Stimulated activated CD4-positive, alpha-beta T cell treated with anti-CD3 and anti-CD28 coated beads, Interleukin-1b, Interleukin-23, amount 100 ng/mL, for 4 hours (primary cell): ENCODE measurements at regions not wholly inside any gene's neighbourhood (a gene's known extent, or its start where the extent isn't known, plus 50 kb on each side); places are given as distances from the start of the nearest gene placed in this dataset.

Experiments
- DNase-seq, 2 donors: peaks; one replicate each; pipeline ENCODE4 v3.0.0-alpha.2; 2020; ENCODE audit warnings: low read depth in 2 of 2

- no peak for DNase-seq
These were observed 130.3 kb upstream of the NUDT7 start for GRCh38 chr16:77592021-77592420.

GRCh38 chr16:77594057-77594456 lies 128.3 kb upstream of the NUDT7 start:
- no peak for DNase-seq

DNA sequence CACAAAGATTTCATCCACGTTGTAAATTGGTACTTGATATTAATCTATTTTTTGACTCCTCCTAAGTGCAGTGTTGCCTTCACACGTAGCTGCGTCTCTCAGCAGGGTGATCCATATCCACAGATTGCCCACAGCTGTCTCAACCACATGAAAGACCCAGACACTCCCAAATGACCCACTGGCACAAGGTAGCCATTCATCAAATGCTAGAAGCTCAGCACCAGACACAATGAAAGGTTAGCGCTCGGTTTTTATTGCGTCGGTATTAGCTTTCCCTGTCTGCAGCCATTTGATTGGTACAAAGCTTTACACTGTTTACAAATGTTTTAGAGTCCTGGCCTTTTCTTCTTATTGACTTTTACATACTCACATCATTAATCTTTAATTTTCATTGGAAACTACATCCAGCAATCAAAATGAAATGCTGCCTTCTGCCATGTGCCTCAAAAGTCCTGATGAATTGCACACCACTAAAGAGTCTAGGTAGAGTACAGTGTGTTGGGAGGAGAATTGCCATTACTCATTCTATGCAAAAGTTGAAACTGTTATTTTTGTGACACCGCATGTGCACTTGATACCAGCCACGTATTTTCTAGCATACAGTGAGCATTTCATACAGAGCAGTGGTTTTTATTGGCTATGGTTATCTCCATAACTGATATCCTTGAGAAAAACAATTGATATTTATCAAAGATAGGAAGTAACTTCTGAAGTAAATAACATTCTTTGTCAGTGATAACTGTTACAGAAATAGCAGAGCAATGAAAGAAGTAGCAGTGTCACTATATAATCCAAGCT lies 127.3 kb upstream of the NUDT7 start:
- no peak for DNase-seq

DNA sequence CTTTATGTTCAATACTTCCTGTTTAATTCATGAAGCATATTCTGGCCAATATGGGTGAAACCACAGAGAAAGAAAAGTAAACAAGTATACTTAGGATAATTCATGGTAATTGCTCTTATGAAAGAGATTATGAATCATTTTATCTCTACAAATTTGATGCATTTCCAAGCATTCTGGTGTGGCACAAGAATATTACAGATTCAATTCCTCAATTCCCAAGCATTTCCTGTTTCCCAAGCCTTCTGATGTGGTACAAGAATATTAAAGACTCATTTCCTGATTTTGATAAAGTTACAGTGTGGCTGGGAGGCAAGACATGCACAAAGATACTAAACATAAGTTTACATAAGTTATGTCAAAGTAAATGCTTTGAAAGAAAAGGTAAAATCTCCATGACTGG lies 126.1 kb upstream of the NUDT7 start:
- no peak for DNase-seq

DNA sequence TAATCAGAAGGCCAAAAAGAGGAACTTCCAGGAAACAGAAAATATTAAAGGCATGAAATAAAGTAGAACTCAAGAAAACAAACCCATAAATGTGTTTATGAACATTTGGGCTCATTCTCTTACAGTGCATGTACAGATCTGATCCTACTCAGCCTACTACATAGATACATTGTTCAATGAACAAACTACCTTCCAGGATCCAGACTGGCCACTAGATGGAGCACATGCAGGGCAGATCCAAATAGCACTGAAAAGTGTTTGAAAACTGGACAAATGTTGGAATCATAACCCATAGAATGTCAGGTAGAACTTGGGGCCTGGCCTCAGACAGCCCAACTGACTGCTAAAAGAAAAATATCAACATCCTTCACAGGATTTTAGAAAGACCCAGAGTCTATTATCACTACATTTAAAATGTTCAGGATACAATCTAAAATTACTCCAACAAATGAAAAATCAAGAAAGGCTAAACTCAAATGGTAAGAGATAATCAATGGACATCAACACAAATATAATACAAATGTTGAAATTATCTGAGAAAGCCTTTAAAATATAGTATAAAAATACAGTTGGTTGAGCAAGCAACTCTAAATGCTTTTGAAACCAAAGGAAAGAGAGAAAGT lies 122.4 kb upstream of the NUDT7 start:
- DNase-seq = no peak

GRCh38 chr16:77600555-77600954 lies 121.8 kb upstream of the NUDT7 start:
- DNase-seq = no peak

DNA sequence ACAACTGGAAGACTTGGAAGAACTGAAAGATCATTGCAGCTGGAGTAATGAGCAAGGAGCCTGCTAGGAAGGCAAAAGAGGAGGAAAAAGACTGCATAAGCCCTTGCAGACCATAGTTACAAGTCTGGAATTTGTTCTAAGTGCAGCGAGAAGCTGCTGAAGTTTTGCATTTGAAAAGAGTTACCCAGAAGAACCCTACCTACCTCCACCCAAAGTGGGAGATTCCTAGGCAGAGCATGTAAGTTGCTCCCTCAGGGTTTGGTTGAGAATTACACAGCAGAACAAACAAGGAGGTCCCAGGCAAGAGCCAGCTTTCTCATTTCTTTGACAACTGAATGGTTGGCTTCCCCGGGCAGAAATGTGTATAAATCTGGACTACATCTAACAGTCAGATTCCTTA lies 118.7 kb upstream of the NUDT7 start:
- no peak for DNase-seq

DNA sequence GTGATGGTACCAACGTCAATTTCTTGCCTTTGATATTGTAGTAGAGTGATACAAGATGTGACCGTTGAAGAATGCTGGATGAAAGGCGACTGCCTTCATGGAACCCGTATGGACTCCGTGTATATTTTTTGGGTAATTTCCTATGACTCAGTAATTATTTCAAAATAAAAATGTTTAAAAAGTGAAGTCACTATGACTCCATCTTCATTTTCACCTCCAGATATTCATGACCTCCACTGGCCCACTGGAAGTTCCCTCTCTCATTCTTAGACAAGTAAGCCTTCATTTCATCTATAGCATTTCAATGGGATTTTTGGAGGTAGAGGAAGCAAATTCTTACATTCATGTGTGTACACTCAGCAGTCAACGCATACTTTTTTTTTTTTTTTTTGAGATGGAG lies 111.8 kb upstream of the NUDT7 start:
- DNase-seq = no peak

- no peak for DNase-seq
These were observed 110.9 kb upstream of the NUDT7 start for GRCh38 chr16:77611386-77611785.

- DNase-seq = no peak
These were observed 109.7 kb upstream of the NUDT7 start for GRCh38 chr16:77612596-77612995.

- no peak for DNase-seq
These were observed 109.2 kb upstream of the NUDT7 start for GRCh38 chr16:77613095-77613494.

GRCh38 chr16:77617553-77617952 lies 104.8 kb upstream of the NUDT7 start:
- DNase-seq = no peak

DNA sequence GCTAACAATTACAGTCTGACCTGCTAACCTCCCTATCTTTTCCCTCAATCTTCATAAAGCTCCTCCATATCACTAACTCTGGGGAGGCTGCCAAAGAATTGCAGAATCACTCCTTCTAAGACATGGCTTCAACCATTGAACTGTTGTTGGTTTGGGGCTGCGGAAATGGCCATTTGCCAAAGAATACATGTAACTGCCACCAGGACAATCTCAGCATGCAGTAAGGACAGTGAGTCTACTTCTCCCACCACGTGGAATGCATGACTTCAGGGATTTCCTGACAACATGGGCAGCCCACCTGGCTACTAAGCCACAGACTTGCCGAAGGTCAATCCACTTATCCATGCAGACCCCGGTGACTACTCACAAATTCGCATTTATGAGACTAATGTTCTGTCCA lies 104.3 kb upstream of the NUDT7 start:
- DNase-seq = no peak

DNA sequence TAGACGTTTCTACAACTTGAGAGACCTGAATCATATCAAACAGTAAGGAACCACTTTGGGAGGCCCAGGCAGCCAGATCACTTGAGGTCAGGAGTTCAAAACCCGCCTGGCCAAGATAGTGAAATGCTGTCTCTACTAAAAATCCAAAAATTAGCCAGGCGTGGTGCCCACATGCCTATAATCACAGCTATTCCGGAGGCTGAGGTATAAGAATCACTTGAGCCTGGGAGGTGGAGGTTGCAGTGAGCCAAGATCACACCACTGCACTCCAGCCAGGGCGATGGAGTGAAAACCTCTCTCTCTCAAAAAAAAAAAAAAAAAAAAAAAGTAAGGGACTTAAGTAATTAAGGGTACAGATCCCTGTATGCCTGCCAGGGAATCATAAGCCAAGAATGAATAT lies 103.4 kb upstream of the NUDT7 start:
- no peak for DNase-seq

- DNase-seq = no peak
These were observed 98.2 kb upstream of the NUDT7 start for GRCh38 chr16:77624085-77624484.

GRCh38 chr16:77636615-77637014 lies 85.7 kb upstream of the NUDT7 start:
- DNase-seq = no peak

DNA sequence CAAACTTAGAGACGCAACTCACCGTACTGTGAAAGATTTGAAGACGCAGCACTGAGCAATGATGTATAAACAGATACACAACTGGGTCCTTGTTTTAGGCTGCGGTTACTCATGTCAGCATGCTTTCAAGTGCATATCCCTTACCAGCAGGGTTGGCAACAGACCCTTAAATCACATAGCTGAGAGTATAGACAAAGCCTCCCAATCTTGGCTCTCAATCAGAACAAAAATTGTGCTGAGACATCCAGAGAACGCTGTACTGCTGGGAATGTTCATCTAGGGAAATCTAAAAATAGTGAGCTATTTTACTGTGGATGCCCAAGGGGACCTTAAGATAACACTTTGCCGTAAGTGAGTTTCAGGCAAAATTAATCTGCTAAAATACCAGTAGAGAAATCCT lies 84.4 kb upstream of the NUDT7 start:
- DNase-seq = no peak

- DNase-seq = no peak
These were observed 79.1 kb upstream of the NUDT7 start for GRCh38 chr16:77643176-77643575.

- no peak for DNase-seq
These were observed 76.5 kb upstream of the NUDT7 start for GRCh38 chr16:77645764-77646163.

DNA sequence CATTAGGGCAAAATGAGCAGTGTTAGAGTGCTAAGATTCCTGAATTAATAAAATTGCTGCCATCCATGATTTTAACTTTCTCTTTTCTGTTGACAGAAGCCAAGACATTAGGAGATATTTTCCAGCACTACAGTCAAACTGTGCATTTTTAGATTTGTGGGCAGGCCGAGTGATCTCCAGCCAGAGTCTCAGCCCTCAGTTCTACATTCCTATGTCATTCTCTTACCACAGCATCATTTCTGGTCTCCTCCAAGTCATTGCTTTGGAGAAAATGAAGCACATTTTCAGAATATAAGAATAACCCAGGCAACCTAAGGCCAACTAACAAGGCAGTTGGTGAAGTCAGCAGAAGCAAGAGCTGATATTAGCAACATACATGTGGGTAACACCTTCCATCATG lies 74.6 kb upstream of the NUDT7 start:
- no peak for DNase-seq

DNA sequence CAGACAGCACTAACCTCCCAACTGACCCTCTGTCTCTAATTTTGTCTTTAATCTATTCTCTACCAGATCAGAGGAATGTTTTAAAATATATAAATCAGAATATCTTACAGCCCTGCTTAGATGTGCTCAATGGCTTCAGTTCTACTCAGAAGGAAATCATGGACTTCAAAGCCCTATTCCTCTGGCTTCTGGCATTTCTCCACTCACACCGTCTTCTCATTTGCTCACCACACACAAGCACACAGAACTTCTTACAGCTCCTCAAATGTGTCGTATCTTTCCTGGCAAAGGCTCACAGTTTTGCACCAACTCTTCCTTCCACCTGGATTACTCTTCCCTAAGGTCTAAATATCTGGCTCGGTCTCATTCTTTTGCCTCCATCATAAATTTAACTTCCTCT lies 71.6 kb upstream of the NUDT7 start:
- DNase-seq = no peak

DNA sequence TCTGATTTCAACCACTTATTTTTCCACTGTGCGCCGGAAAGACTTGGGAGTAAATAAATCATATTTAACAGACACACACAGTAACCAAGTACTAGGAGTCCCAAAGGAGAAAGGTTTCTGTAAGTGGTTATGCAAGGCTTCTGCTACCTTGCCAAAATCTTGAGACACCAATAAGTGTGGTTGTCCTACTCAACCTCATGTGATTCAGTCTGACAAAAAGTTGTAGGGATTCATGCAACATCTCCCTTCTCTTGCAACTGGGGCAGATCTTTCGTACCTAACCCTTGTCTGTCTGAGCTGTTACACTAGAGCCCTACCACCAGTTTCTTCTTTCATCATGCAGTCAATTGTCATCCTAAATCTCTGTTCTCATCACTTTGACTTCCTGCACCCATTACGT lies 69.9 kb upstream of the NUDT7 start:
- no peak for DNase-seq

DNA sequence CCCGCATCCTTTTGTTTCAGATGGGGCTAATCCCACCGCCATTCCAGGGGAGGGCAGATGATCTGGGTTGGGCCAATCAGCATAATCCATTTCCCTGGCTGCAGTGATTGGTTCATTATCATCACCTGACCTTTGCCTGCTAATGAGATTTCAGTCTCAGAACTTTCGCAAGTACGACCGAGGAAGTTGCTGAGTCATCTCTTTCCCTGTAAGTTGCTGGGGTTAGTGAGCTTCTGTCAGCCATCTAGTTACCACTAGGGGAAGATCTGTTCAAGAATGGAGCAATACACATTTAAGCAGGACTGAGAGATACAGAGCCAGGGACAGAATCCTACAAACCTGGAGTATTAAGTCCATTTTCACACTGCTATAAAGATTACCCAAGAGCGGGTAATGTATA lies 65.3 kb upstream of the NUDT7 start:
- DNase-seq = no peak

DNA sequence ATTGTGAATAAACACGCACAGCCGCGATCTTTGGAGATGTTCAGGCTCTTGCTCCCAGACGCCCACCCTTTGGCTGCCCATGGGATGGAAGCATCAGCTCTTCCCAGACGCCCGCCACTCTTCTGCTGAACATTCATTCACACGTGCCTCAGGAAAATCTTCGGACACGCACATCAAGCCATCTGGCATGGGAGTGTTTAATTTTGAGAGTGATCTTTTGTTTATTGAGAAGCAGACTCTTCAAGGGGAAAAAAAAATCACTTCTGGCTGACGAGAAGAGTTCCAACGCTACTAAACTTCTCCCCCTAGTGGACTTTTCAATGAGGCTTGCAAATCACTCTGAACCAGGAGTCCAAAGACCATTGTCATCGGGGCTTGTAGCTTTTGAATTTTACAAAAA lies 62.0 kb upstream of the NUDT7 start:
- DNase-seq = no peak
